Brain microvascular endothelial cell (primary cell): ENCODE measurements at regions not wholly inside any gene's neighbourhood (a gene's known extent, or its start where the extent isn't known, plus 50 kb on each side); places are given as distances from the start of the nearest gene placed in this dataset.

ENCODE experiments used
- DNase-seq: peaks from one replicate; pipeline ENCODE4 v3.0.0-alpha.2; 2020
- H3K27ac ChIP-seq: fragments of 250-450 bp; sonication (Bioruptor Pico); 2 replicates; pipeline ENCODE4 v1.5.1; 2020; ENCODE audit warnings: mild to moderate bottlenecking, moderate library complexity
- H3K27me3 ChIP-seq: fragments of 250-450 bp; sonication (Bioruptor Pico); replicated peaks from 2 replicates; pipeline ENCODE4 v1.5.1; 2020; ENCODE audit warnings: mild to moderate bottlenecking
- H3K36me3 ChIP-seq: fragments of 250-450 bp; sonication (Bioruptor Pico); replicated peaks from 2 replicates; pipeline ENCODE4 v1.5.1; 2020; ENCODE audit warnings: mild to moderate bottlenecking
- H3K4me3 ChIP-seq: 2 replicates; pipeline ENCODE4 v1.5.1; 2011; ENCODE audit warnings: low read depth, mild to moderate bottlenecking, control low read depth, low read length, moderate library complexity
- in situ Hi-C: cut with HindIII; loops from 2 replicates; pipeline ENCODE4 v1.10.0; 2017; ENCODE audit warnings: low sequenced_read_pairs, low pct_ligation_motif_present
- TF ChIP-seq, protein P1 (sequence below): IDR thresholded peaks from 2 replicates; pipeline ENCODE4 v1.5.1; 2011; ENCODE audit warnings: low read depth, mild to moderate bottlenecking, moderate library complexity, low read length, control low read depth, inconsistent platforms; ENCODE audit errors: missing control alignments

DNA sequence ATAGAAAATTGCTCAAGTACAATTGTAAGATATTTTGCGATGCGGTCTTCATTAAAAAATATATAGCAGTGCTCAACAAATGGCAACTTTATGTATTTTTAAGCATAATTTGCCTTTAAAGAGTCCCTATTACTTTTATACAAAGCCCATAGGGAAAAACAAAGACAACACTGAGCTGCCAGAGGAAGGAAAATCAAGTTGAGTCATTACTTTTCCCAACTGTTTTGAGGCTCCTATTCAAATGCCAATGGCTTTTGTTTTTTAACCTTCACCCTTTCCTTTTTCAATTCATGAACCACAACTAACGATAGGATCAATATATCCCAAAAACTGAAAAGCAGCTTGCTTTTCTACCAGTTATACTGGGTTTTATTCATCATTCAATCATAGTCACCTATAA, 157.6 kb upstream of the PLEKHA5 start:
- no peak for DNase-seq
- in situ Hi-C loops, result no loop called here
- no peak overlapping the region for H3K4me3 ChIP-seq
- H3K27me3 ChIP-seq, result no peaks in the 10 kb centered on the region
- no peak overlapping the region for H3K27ac ChIP-seq
- no peaks in the 10 kb centered on the region for H3K36me3 ChIP-seq
- TF ChIP-seq, protein P1, sequence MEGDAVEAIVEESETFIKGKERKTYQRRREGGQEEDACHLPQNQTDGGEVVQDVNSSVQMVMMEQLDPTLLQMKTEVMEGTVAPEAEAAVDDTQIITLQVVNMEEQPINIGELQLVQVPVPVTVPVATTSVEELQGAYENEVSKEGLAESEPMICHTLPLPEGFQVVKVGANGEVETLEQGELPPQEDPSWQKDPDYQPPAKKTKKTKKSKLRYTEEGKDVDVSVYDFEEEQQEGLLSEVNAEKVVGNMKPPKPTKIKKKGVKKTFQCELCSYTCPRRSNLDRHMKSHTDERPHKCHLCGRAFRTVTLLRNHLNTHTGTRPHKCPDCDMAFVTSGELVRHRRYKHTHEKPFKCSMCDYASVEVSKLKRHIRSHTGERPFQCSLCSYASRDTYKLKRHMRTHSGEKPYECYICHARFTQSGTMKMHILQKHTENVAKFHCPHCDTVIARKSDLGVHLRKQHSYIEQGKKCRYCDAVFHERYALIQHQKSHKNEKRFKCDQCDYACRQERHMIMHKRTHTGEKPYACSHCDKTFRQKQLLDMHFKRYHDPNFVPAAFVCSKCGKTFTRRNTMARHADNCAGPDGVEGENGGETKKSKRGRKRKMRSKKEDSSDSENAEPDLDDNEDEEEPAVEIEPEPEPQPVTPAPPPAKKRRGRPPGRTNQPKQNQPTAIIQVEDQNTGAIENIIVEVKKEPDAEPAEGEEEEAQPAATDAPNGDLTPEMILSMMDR, result no peak

DNA sequence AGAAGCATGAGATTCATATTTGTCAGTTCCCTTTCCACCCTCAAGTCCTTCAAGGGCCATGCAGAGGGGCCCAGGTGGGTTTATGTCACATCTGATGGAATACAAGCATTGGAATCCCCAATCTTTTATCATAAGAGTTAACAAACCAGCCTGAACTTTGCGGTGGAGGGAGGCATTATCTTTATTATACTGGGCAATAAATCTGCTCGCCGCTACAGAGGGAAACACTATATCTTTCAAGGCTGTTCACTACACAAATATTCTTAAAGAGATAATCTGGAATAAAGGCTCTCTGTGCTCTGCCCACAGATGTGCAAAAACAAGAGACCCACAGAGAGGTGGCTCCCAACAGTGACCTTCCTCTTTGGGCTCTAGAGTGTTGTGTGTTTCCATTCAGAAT, 153.6 kb upstream of the PLEKHA5 start:
- TF ChIP-seq, protein P1, result no peak
- Histone ChIP-seq H3K4me3 (no peak overlapping the region), H3K27ac (no peak overlapping the region), H3K36me3 (no peaks in the 10 kb centered on the region), H3K27me3 (no peaks in the 10 kb centered on the region)
- in situ Hi-C loops, result no loop called here
- no peak for DNase-seq

DNA sequence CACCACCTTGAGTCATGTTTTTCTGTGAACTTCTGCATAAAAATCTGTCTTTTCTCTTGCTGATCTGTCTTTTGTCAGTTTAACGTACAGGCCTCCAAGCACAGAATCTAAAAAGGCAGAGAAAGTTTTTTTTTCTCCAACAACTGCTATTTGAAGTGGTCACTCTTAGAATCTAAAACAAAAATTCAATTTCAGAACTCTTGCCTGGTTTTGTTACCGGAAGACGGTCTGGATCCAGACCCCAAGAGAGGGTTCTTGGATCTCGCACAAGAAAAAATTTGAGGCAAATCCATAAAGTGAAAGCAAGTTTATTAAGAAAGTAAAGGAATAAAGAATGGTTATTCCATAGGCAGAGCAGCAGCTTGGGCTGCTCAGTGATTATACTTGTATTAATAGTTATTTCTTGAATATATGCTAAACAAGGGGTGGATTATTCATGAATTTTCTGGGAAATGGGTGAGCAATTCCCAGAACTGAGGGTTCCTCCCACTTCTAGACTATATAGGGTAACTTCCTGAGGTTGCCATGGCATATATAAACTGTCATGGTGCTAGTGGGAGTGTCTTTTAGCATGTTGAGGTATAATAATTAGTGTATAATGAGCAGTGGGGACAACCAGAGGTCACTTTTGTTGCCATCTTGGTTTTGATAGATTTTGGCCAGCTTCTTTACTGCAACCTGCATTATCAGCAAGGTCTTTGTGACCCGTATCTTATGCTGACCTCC, 150.0 kb upstream of the PLEKHA5 start:
- no peaks in the 10 kb centered on the region for H3K27me3 ChIP-seq
- no peak overlapping the region for H3K4me3 ChIP-seq
- no peaks in the 10 kb centered on the region for H3K36me3 ChIP-seq
- no peak for DNase-seq
- TF ChIP-seq, protein P1, result no peak
- H3K27ac ChIP-seq, result no peak overlapping the region
- in situ Hi-C loops, result no loop called here

DNA sequence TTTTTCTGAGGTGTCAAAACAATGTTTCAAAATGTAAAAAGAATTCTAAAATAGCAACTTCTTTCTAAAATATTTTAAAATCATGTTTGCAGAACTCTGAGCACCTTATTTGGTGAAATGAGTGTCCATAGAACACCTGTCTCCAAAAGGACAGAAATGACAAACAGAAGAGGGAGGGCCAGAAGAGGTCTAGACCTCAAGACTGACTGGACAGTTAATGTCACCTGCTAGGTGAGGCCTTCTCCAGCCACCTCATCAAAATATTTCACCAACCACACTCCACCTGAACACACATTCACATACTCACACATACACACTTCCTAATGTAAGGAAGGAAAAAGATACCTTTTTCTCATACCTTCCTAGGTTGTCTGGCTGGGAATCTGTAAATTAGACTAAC, 147.8 kb upstream of the PLEKHA5 start:
- TF ChIP-seq, protein P1, result no peak
- Histone ChIP-seq H3K36me3 (no peaks in the 10 kb centered on the region), H3K27me3 (no peaks in the 10 kb centered on the region), H3K27ac (no peak overlapping the region), H3K4me3 (no peak overlapping the region)
- no peak for DNase-seq
- in situ Hi-C loops, result no loop called here

DNA sequence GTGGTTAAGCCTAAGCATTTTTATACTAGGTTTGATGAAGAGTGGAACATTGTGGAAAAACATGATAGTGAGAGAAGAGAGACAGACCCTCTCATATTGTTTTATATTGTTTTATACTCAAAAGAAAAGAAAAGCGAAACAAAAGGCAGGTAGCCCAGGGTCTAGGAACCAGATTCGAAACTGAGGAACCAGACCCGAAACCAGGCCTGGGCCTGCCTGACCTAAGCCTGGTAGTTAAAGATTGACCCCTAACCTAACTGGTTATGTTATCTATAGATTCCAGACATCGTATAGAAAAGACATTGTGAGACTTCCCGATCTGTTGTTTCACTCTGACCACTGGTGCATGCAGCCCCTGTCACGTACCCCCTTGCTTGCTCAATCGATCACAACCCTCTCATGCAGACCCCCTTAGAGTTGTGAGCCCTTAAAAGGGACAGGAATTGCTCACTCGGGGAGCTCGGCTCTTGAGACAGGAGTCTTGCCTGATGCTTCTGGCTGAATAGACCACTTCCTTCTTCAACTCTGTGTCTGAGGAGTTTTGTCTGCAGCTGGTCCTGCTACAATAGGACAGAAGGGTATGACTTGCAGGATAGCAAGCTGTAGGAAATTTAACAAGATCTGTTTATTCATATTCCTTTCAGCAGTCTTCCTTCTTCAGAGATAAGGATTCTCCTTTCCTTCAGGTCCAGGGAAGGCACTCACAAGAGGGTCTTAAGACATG, 147.1 kb upstream of the PLEKHA5 start:
- Histone ChIP-seq H3K36me3 (no peaks in the 10 kb centered on the region), H3K27ac (no peak overlapping the region), H3K27me3 (no peaks in the 10 kb centered on the region), H3K4me3 (no peak overlapping the region)
- TF ChIP-seq, protein P1, result no peak
- in situ Hi-C loops, result no loop called here
- no peak for DNase-seq

DNA sequence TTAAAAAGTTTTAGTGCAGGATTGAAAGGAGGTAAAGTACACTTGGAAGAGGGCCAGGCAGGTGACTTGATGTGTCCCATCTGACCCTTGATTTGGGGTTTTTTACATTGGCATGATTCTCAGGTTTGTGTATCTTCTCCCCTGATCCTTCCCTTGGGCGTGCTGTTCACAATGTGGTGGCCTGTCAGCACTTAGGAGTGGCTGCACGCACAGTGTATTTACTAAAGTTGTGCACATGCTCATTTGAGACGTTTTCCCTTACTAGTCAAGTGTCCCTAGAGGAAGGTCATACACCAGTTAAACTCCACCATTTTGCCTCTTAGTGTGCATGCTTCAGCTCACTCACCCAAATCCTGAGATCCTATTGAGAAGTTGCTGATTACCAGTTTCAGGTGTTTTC, 145.7 kb upstream of the PLEKHA5 start:
- no peaks in the 10 kb centered on the region for H3K36me3 ChIP-seq
- H3K27me3 ChIP-seq, result no peaks in the 10 kb centered on the region
- TF ChIP-seq, protein P1, result no peak
- DNase-seq, result no peak
- no peak overlapping the region for H3K27ac ChIP-seq
- in situ Hi-C loops, result no loop called here
- no peak overlapping the region for H3K4me3 ChIP-seq
